ENCODE measurements at regions not wholly inside any gene's neighbourhood (a gene's known extent, or its start where the extent isn't known, plus 50 kb on each side); places are given as distances from the start of the nearest gene placed in this dataset.

GRCh38 chr10:10460451-10460850 lies 557.2 kb upstream of the CELF2 start:
- Histone ChIP-seq H3K9me3 (replicated peaks; ENCODE audit: control insufficient read depth, low read depth, low read length) (no peaks in the 10 kb centered on the region), H3K27ac (ENCODE audit: low read length) (no peak overlapping the region), H3K4me3 (ENCODE audit: low read length) (no peak overlapping the region), H3K36me3 (ENCODE audit: control insufficient read depth, insufficient read depth, low read length) (no peaks in the 10 kb centered on the region), H3K27me3 (ENCODE audit: control insufficient read depth, insufficient read depth, low read length) (no peaks in the 10 kb centered on the region), H3K4me1 (ENCODE audit: control insufficient read depth, insufficient read depth, low read length) (no peaks in the 10 kb centered on the region)
- no peak for DNase-seq
- no CpG with 5 or more reads among the region's 1 CpG for WGBS (ENCODE audit: insufficient coverage)

- H3K4me3 ChIP-seq (ENCODE audit: low read length): no peak overlapping the region
- H3K36me3 ChIP-seq (ENCODE audit: control insufficient read depth, insufficient read depth, low read length): no peaks in the 10 kb centered on the region
- H3K4me1 ChIP-seq (ENCODE audit: control insufficient read depth, insufficient read depth, low read length): no peaks in the 10 kb centered on the region
- no peaks in the 10 kb centered on the region for H3K9me3 ChIP-seq (replicated peaks; ENCODE audit: control insufficient read depth, low read depth, low read length)
- DNase-seq: no peak
- no peak overlapping the region for H3K27ac ChIP-seq (ENCODE audit: low read length)
- WGBS (ENCODE audit: insufficient coverage): 80% methylated on average over 5 of the region's 16 CpGs
- no peaks in the 10 kb centered on the region for H3K27me3 ChIP-seq (ENCODE audit: control insufficient read depth, insufficient read depth, low read length)
Observed at GRCh38 chr10:10462151-10462941, 555.3 kb upstream of the CELF2 start.

GRCh38 chr10:10471758-10472157 lies 545.9 kb upstream of the CELF2 start:
- no peaks in the 10 kb centered on the region for H3K4me1 ChIP-seq (ENCODE audit: control insufficient read depth, insufficient read depth, low read length)
- H3K9me3 ChIP-seq (replicated peaks; ENCODE audit: control insufficient read depth, low read depth, low read length): peaks cover 6% of the 10 kb centered on the region
- H3K27ac ChIP-seq (ENCODE audit: low read length): no peak overlapping the region
- WGBS (ENCODE audit: insufficient coverage): no CpG with 5 or more reads among the region's 1 CpG
- H3K4me3 ChIP-seq (ENCODE audit: low read length): no peak overlapping the region
- no peaks in the 10 kb centered on the region for H3K36me3 ChIP-seq (ENCODE audit: control insufficient read depth, insufficient read depth, low read length)
- DNase-seq: no peak
- no peaks in the 10 kb centered on the region for H3K27me3 ChIP-seq (ENCODE audit: control insufficient read depth, insufficient read depth, low read length)

- Histone ChIP-seq H3K36me3 (ENCODE audit: control insufficient read depth, insufficient read depth, low read length) (no peaks in the 10 kb centered on the region), H3K9me3 (replicated peaks; ENCODE audit: control insufficient read depth, low read depth, low read length) (peaks cover 6% of the 10 kb centered on the region), H3K27ac (ENCODE audit: low read length) (no peak overlapping the region), H3K4me1 (ENCODE audit: control insufficient read depth, insufficient read depth, low read length) (no peaks in the 10 kb centered on the region), H3K27me3 (ENCODE audit: control insufficient read depth, insufficient read depth, low read length) (no peaks in the 10 kb centered on the region), H3K4me3 (ENCODE audit: low read length) (no peak overlapping the region)
- no CpG with 5 or more reads among the region's 2 CpGs for WGBS (ENCODE audit: insufficient coverage)
- no peak for DNase-seq
Observed at GRCh38 chr10:10475812-10476211, 541.9 kb upstream of the CELF2 start.

- H3K4me3 ChIP-seq (ENCODE audit: low read length): no peak overlapping the region
- no CpG with 5 or more reads among the region's 2 CpGs for WGBS (ENCODE audit: insufficient coverage)
- H3K27ac ChIP-seq (ENCODE audit: low read length): no peak overlapping the region
- no peaks in the 10 kb centered on the region for H3K4me1 ChIP-seq (ENCODE audit: control insufficient read depth, insufficient read depth, low read length)
- H3K27me3 ChIP-seq (ENCODE audit: control insufficient read depth, insufficient read depth, low read length): no peaks in the 10 kb centered on the region
- no peaks in the 10 kb centered on the region for H3K36me3 ChIP-seq (ENCODE audit: control insufficient read depth, insufficient read depth, low read length)
- no peak for DNase-seq
- peaks cover 1% of the 10 kb centered on the region for H3K9me3 ChIP-seq (replicated peaks; ENCODE audit: control insufficient read depth, low read depth, low read length)
Observed at GRCh38 chr10:10477844-10478243, 539.8 kb upstream of the CELF2 start.

- H3K4me1 ChIP-seq (ENCODE audit: control insufficient read depth, insufficient read depth, low read length): no peaks in the 10 kb centered on the region
- no peak for DNase-seq
- no peaks in the 10 kb centered on the region for H3K36me3 ChIP-seq (ENCODE audit: control insufficient read depth, insufficient read depth, low read length)
- no peaks in the 10 kb centered on the region for H3K9me3 ChIP-seq (replicated peaks; ENCODE audit: control insufficient read depth, low read depth, low read length)
- no peaks in the 10 kb centered on the region for H3K27me3 ChIP-seq (ENCODE audit: control insufficient read depth, insufficient read depth, low read length)
- H3K27ac ChIP-seq (ENCODE audit: low read length): no peak overlapping the region
- H3K4me3 ChIP-seq (ENCODE audit: low read length): no peak overlapping the region
- no CpG with 5 or more reads among the region's 9 CpGs for WGBS (ENCODE audit: insufficient coverage)
Observed at GRCh38 chr10:10479465-10479864, 538.2 kb upstream of the CELF2 start.

GRCh38 chr10:10482613-10483012 lies 535.1 kb upstream of the CELF2 start:
- H3K9me3 ChIP-seq (replicated peaks; ENCODE audit: control insufficient read depth, low read depth, low read length): no peaks in the 10 kb centered on the region
- no peaks in the 10 kb centered on the region for H3K27me3 ChIP-seq (ENCODE audit: control insufficient read depth, insufficient read depth, low read length)
- no peaks in the 10 kb centered on the region for H3K36me3 ChIP-seq (ENCODE audit: control insufficient read depth, insufficient read depth, low read length)
- no peak overlapping the region for H3K27ac ChIP-seq (ENCODE audit: low read length)
- DNase-seq: no peak
- 82% methylated on average over 3 of the region's 4 CpGs for WGBS (ENCODE audit: insufficient coverage)
- no peaks in the 10 kb centered on the region for H3K4me1 ChIP-seq (ENCODE audit: control insufficient read depth, insufficient read depth, low read length)
- H3K4me3 ChIP-seq (ENCODE audit: low read length): no peak overlapping the region

GRCh38 chr10:10489076-10489475 lies 528.6 kb upstream of the CELF2 start:
- Histone ChIP-seq H3K4me3 (ENCODE audit: low read length) (no peak overlapping the region), H3K36me3 (ENCODE audit: control insufficient read depth, insufficient read depth, low read length) (no peaks in the 10 kb centered on the region), H3K9me3 (replicated peaks; ENCODE audit: control insufficient read depth, low read depth, low read length) (no peaks in the 10 kb centered on the region), H3K27ac (ENCODE audit: low read length) (no peak overlapping the region), H3K27me3 (ENCODE audit: control insufficient read depth, insufficient read depth, low read length) (no peaks in the 10 kb centered on the region), H3K4me1 (ENCODE audit: control insufficient read depth, insufficient read depth, low read length) (no peaks in the 10 kb centered on the region)
- WGBS (ENCODE audit: insufficient coverage): no CpG with 5 or more reads among the region's 3 CpGs
- DNase-seq: no peak

- H3K4me1 ChIP-seq (ENCODE audit: control insufficient read depth, insufficient read depth, low read length): no peaks in the 10 kb centered on the region
- no CpG with 5 or more reads among the region's 1 CpG for WGBS (ENCODE audit: insufficient coverage)
Observed at GRCh38 chr10:10489805-10490571, 527.7 kb upstream of the CELF2 start.

GRCh38 chr10:10490581-10490980 lies 527.1 kb upstream of the CELF2 start:
- no peak overlapping the region for H3K4me3 ChIP-seq (ENCODE audit: low read length)
- H3K9me3 ChIP-seq (replicated peaks; ENCODE audit: control insufficient read depth, low read depth, low read length): no peaks in the 10 kb centered on the region
- no peak for DNase-seq
- H3K4me1 ChIP-seq (ENCODE audit: control insufficient read depth, insufficient read depth, low read length): no peaks in the 10 kb centered on the region
- no peaks in the 10 kb centered on the region for H3K36me3 ChIP-seq (ENCODE audit: control insufficient read depth, insufficient read depth, low read length)
- H3K27me3 ChIP-seq (ENCODE audit: control insufficient read depth, insufficient read depth, low read length): no peaks in the 10 kb centered on the region
- WGBS (ENCODE audit: insufficient coverage): no CpG with 5 or more reads among the region's 1 CpG
- H3K27ac ChIP-seq (ENCODE audit: low read length): no peak overlapping the region

More at GRCh38 chr10:10489805-10490571, 527.7 kb upstream of the CELF2 start:
- Histone ChIP-seq H3K27ac (ENCODE audit: low read length) (no peak overlapping the region), H3K27me3 (ENCODE audit: control insufficient read depth, insufficient read depth, low read length) (no peaks in the 10 kb centered on the region), H3K4me3 (ENCODE audit: low read length) (no peak overlapping the region), H3K36me3 (ENCODE audit: control insufficient read depth, insufficient read depth, low read length) (no peaks in the 10 kb centered on the region), H3K9me3 (replicated peaks; ENCODE audit: control insufficient read depth, low read depth, low read length) (no peaks in the 10 kb centered on the region)
- no peak for DNase-seq
